ENCODE measurements at regions not wholly inside any gene's neighbourhood (a gene's known extent, or its start where the extent isn't known, plus 50 kb on each side); places are given as distances from the start of the nearest gene placed in this dataset.

DNA sequence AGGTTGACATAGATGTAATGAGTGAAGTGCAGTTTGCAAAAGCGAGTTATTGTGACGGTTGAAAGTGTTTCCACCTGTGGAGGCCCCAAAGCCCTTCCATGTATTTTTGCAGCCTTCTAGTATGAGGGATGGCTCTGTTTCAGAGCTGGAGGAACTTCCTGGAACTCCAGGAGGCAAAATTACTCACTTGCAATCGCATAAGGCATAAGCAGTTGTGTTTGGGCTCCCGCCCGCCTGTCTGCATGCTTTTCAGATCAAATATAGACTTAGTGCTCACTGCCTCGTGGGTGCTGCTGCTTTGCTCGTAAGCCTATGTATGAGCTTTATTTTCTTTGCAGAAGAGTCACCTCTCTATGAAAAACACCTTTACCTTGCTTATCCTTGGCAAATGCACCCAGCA, 146.8 kb upstream of the LARGE1 start:
- intact Hi-C loops (cut with DNase I; ENCODE audit: low total_unique reads) = no loop called here
- H3K36me3 ChIP-seq = no peaks in the 10 kb centered on the region
- H3K27me3 ChIP-seq (replicated peaks in 1 of 7) = peaks cover 0 to 4% (median 0%) of the 10 kb centered on the region in 7 donors
- no peaks in the 10 kb centered on the region for H3K4me1 ChIP-seq
- no peak for DNase-seq
- TF ChIP-seq POLR2A (IDR thresholded peaks at IDR 0.05) (no peak), POLR2AphosphoS5 (IDR thresholded peaks at IDR 0.05) (no peak)
- TF ChIP-seq, protein P1, sequence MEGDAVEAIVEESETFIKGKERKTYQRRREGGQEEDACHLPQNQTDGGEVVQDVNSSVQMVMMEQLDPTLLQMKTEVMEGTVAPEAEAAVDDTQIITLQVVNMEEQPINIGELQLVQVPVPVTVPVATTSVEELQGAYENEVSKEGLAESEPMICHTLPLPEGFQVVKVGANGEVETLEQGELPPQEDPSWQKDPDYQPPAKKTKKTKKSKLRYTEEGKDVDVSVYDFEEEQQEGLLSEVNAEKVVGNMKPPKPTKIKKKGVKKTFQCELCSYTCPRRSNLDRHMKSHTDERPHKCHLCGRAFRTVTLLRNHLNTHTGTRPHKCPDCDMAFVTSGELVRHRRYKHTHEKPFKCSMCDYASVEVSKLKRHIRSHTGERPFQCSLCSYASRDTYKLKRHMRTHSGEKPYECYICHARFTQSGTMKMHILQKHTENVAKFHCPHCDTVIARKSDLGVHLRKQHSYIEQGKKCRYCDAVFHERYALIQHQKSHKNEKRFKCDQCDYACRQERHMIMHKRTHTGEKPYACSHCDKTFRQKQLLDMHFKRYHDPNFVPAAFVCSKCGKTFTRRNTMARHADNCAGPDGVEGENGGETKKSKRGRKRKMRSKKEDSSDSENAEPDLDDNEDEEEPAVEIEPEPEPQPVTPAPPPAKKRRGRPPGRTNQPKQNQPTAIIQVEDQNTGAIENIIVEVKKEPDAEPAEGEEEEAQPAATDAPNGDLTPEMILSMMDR (IDR thresholded peaks at IDR 0.05 in 8 of 11, conservative IDR thresholded peaks at IDR 0.05 in 3 of 11) = no peak
- 78 to 82% (median 81%) methylated on average over 7 of the region's 7 CpGs for WGBS, 5 donors
- H3K27ac ChIP-seq = no peak overlapping the region
- H3K4me3 ChIP-seq = no peak overlapping the region
- H3K9me3 ChIP-seq = peaks cover 0 to 10% (median 0%) of the 10 kb centered on the region in 8 donors

DNA sequence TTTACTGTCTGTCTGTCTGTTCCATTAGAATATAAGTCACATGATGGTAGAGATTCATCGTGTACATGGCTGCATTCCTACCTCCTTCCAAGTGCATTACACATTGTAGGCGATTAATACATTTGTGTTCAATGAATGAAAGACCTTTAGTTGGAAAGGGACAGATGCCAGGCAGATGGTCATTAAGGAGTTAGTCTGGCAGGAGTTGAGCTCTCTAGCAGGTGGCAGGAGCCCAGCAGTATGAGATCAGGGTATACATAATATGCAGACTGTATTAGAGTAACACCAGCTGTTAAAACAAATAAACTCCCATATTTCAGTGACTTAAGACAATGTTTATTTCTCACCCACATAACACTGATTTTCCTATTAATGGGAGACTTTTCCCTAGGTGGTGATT, 147.7 kb upstream of the LARGE1 start:
- 47 to 85% (median 68%) methylated on average over 2 of the region's 2 CpGs for WGBS, 5 donors
- TF ChIP-seq POLR2A (IDR thresholded peaks at IDR 0.05) (no peak), POLR2AphosphoS5 (IDR thresholded peaks at IDR 0.05) (no peak)
- TF ChIP-seq, protein P1 (IDR thresholded peaks at IDR 0.05 in 8 of 11, conservative IDR thresholded peaks at IDR 0.05 in 3 of 11) = no peak

DNA sequence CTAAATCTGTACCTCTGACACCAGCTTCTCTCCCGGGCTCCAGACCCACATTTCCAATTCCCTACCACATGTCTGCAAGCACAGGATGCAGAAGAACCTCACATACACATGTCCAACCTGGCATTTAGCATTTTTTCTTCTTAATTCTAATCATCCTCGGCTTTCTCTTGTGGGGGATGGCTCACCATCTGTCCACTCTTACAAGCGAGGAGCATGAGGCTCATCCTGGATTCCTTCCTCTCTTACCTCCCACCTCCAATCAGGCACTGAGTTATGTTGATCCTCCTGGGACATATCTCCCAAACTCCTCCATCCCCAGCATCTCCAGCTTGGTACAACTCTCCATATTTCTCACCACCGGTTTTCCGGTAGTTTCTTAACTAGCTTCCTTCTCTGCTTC, 149.8 kb upstream of the LARGE1 start:
- no peak for TF ChIP-seq POLR2A (IDR thresholded peaks at IDR 0.05)
- TF ChIP-seq, protein P1 (IDR thresholded peaks at IDR 0.05 in 8 of 11, conservative IDR thresholded peaks at IDR 0.05 in 3 of 11) = no peak
- no peak for TF ChIP-seq POLR2AphosphoS5 (IDR thresholded peaks at IDR 0.05)
- WGBS, 5 donors = 78 to 88% (median 84%) methylated on average over 5 of the region's 5 CpGs
- DNase-seq = no peak

More for the DNA sequence above, 147.7 kb upstream of the LARGE1 start:
- Histone ChIP-seq H3K9me3 (peaks cover 0 to 10% (median 0%) of the 10 kb centered on the region in 8 donors), H3K27me3 (replicated peaks in 1 of 7) (peaks cover 0 to 4% (median 0%) of the 10 kb centered on the region in 7 donors), H3K4me1 (no peaks in the 10 kb centered on the region), H3K27ac (no peak overlapping the region), H3K4me3 (no peak overlapping the region), H3K36me3 (no peaks in the 10 kb centered on the region)
- no peak for DNase-seq
- intact Hi-C loops (cut with DNase I; ENCODE audit: low total_unique reads) = no loop called here

DNA sequence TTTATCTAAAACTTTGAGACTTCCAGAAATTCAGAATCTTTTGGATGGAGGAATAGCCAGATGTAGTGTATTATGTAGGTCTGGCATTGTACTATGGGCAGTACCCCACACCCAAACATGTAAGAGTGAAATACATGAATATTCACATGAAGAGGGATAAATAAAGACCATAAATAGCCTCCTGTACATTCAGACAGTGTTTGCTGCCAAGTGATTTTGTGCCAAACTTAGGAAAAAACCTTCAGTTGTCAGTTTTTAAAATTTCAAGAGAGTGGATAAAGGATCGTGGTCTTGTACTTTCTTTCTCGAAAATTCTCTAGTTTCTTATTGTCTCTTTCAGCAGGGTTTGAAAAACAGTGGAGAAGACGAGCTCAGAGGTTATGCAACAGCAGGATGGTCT, 150.3 kb upstream of the LARGE1 start:
- Histone ChIP-seq H3K27me3 (replicated peaks in 1 of 7) (peaks cover 0 to 4% (median 0%) of the 10 kb centered on the region in 7 donors), H3K4me1 (no peaks in the 10 kb centered on the region), H3K27ac (no peak overlapping the region), H3K36me3 (no peaks in the 10 kb centered on the region), H3K9me3 (peaks cover 0 to 10% (median 0%) of the 10 kb centered on the region in 8 donors), H3K4me3 (no peak overlapping the region)
- DNase-seq = no peak
- 57 to 65% (median 61%) methylated on average over 3 of the region's 3 CpGs for WGBS, 5 donors
- intact Hi-C loops (cut with DNase I; ENCODE audit: low total_unique reads) = no loop called here
- TF ChIP-seq, protein P1 (IDR thresholded peaks at IDR 0.05 in 8 of 11, conservative IDR thresholded peaks at IDR 0.05 in 3 of 11) = no peak
- no peak for TF ChIP-seq POLR2A (IDR thresholded peaks at IDR 0.05)
- no peak for TF ChIP-seq POLR2AphosphoS5 (IDR thresholded peaks at IDR 0.05)

More for the DNA sequence above, 149.8 kb upstream of the LARGE1 start:
- H3K27me3 ChIP-seq (replicated peaks in 1 of 7) = peaks cover 0 to 4% (median 0%) of the 10 kb centered on the region in 7 donors
- no peaks in the 10 kb centered on the region for H3K36me3 ChIP-seq
- peaks cover 0 to 10% (median 0%) of the 10 kb centered on the region in 8 donors for H3K9me3 ChIP-seq
- no peak overlapping the region for H3K27ac ChIP-seq
- no peak overlapping the region for H3K4me3 ChIP-seq
- intact Hi-C loops (cut with DNase I; ENCODE audit: low total_unique reads) = no loop called here
- no peaks in the 10 kb centered on the region for H3K4me1 ChIP-seq

All from spleen (tissue), 11 donors.